Daoy (cell line): ENCODE measurements at regions not wholly inside any gene's neighbourhood (a gene's known extent, or its start where the extent isn't known, plus 50 kb on each side); places are given as distances from the start of the nearest gene placed in this dataset.
A peak's percentile ranks its signal among the peaks of the same experiment; 100 is the strongest.
"Not testable (repeated sequence)": the region's sequence is repeated elsewhere in the genome, so short reads cannot be mapped to it uniquely, and the experiment has no call there.

Source experiments
- DNase-seq: peaks from one replicate; pipeline ENCODE4 v3.0.0-alpha.2; 2015; ENCODE audit warnings: low read depth

DNA sequence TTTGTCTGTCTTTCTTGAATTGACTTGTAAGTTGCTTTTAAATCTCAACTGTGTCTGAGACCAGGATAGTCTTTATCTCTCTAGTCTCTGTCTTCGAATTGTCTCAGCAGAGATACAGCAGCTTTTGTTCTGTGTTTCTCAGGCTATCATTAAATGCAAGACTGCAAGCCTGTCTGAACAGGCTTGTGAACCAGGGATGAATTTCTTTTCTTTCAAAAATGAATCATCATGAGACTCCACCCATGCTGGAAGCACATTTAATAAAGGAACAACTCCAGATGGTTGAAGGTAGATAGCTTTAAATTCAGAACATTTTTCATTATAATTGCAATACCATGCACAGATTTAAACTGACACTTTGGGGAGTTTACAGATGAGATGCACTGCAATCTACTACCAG lies 155.9 kb downstream of the SEC23IP start:
- no peak for DNase-seq

DNA sequence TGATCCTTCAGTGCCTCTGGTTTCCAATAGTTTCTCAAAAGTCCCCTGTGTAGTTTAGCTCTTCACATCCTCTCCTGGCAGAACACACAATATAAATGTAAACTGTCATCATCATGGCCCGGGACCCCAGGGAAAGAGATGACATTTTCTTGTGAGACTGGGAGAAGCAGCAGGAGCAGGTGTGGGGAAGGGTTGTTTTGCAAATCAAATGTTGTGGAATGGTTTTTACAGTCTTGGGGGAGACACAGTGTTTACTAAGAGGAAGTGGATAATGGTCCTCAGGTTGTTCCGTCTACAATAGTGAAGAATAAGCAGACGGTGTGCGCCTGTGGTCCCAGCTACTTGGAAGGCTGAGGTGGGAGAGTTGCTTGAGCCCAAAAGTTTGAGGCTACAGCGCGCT lies 159.1 kb downstream of the SEC23IP start:
- no peak for DNase-seq

DNA sequence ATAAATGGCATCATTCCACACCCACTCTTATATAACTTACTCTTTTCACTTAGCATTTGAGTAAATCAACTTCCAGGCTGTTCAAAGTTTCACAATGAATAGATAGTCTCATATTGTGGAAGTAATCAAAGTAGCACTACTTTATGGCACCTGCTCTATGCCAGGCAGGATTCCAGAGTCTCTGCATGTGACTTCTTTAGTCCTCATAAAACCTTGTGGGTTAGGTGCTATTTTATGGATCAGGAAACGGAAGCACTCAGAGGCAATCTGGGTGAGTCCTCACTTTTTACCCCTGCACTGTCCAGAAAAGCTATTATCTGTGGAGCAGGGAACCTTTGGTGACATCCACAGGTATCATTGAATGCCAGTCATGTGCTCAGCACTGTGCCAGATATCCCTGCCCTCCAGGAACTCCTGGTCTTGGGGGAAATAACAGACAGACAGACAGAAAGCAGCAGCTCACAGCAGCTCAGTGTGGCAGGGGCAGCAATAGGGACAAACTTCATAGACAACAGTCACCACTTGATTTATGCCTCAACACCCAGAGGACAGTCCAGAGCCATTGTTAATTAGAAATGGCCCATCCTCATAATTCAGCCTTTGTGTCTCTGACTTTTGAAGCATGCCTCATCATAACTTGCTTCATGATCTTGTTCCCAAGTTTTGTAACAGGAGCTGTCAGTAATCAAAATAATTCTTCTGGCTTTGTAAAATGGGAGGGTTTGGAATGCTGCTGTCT lies 160.6 kb downstream of the SEC23IP start:
- no peak for DNase-seq

DNA sequence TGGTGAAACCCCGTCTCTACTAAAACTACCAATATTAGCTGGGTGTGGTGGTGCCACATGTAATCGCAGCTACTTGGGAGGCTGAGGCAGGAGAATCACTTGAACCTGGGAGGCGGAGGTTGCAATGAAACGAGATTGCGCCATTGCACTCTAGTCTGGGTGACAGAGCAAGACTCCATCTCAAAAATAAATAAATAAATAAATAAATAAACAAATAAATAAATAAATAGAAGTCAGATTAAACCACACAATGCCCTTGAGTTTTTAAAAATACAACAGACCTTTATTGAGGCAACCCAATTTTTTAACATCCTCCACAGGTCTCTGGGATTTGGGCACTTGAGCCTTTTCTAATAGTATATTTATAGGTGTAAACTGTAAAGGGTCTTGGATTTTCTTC lies 167.3 kb downstream of the SEC23IP start:
- DNase-seq: not testable (repeated sequence)

DNA sequence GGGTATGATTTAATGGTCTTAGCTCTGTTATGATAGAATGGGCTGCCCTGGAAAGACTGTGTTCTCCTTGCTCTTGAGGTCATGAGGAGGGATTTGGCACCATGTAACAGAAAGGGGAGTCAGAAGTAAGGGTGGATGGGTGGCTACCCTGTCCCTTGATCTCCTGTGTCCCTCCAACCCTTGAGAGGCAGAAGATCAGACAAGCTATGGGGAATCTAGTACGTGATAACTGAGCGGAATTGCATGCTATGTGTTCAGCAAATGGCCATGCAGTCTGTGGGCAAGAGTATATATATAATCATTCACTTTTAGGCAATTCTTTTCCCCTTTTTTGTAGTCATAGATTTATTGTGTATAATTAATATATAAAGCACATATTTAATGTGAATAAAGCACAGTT lies 174.9 kb downstream of the SEC23IP start:
- DNase-seq: no peak

DNA sequence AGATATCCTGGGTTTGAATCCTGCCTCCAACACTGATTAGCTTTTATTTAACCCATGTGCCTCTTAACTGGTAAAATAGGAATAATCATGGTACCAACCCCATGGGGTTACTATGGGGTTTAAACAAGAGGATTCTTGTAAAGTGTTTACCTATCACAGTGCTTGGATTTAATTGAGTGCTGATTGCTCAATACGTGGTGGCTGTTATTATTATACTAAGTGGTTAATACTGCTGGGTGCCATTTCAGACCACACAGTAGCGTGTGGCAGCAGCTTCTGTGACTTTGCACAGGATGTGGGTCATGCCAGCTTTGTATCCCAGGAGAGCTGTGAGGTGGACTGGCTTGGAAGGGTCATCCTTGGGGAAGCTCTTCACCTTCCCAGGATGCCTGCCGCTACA lies 177.2 kb downstream of the SEC23IP start:
- no peak for DNase-seq

DNA sequence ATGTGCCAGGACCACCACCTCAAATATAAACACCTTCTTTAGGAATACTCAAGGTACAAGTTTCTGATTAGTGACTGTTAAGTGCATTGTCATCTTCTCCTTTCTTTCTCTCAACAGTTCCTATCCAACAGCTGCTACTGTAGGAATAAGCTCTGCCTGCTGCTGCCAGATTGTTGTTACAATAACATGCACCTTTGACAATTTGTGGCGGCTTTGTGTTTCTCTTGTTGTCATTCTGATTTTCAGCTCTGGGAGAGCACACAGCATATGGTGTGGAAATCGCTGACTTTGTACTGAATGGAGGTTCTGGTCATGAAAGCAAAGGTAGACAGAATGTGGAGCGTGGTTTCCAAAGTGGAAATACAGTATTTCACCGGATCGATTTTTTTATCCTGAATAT lies 182.8 kb downstream of the SEC23IP start:
- DNase-seq: no peak

DNA sequence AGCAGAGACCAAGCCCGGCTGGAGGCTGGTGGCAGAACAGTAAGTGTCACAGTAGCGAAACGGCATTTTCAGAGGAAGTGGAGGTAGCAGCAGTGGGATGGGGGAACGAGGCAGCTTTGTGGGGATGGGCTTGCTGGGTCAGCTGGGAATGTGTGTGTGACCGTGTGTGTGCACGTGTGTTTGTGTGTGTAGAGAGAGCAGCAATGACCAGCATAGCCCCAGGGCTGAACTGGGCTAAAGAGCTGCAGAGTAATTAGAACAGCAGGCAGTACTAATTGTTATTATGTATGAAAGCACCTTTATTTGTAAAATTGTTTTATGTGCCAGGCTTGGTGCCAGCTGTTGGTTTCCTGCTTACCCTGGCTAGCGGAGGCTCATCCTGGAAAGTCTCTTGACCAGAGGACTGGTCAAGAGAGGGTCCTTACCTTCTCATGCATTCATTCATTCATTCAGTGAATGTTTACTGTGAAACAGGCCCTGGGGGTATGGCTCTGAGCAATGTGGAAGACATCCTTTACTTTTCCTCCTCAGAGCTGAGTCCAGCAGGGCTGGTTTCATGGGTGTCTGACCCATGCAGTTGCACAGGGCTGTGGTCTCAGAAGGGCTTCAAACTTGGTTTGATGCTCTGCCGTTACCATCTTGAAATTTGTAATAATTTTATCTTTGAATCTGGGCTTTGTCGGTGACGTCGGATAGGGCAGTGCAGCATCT lies 184.6 kb downstream of the SEC23IP start:
- no peak for DNase-seq

DNA sequence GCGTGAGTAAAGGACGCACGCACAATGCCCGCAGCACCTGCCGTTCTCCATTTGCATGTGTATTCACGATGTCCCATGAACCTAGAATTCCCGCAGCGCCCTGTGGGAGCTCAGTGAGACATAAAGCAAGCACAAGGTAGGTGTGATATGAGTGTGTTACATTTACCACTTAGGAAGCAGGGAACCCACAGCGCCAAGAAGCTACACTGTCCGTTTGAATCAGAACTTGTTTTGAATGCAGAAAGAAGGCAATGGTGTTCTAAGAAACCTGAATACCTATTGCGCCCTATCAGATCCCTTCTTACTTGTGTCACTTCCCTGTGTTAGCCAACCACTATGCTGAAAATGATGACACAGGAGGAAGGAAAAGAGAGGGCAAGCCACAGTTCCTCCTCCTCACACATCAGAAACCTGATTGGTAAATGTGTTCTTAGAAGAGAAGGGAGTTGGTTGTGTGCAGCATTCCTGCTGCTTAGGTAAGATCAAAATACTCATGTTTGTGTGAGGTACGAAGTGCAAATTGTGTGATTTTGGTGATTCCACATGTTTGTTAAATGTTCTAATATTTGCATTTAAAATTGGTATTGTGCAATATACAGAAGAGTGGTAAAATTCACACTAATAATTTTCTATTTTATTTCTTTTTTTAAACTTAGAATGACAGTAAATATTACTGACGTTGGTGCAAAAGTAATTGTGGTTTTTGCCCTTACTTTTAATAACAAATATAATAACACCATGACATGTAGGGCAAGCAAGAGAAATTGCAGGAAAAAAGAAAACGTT lies 185.4 kb downstream of the SEC23IP start:
- DNase-seq: no peak

DNA sequence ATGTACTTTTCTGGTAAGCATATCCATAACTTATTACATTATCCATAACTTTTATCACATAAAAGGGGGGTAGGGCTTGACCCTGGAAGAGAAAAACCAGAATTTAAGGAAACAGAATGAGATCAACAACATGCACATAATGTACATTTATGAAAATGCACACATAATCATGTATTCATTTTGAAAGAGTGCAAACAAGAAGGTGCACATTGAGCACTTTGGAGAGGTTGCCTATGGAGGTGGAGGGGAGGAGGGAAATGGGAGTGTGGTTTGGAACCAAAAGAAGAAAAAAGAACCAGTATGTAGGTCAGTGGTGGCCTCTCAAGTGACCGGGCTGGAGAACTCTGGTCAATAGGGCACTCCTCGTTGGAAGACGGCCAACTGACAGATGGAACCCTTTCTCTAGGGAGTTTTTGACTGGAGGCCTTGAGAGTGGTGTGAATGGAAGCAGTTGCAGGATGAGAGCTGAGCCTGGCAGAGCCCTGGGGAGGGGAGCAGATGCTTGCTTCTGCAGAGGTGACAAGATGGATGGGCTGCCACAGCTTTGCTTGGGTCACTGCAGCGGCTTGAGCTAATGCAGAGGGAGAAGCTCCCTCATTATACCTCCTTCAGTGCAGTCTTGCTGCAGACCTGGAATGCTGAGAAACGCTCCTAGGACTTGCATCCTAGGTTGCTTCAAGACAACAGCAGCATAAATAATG lies 192.7 kb downstream of the SEC23IP start:
- no peak for DNase-seq

DNA sequence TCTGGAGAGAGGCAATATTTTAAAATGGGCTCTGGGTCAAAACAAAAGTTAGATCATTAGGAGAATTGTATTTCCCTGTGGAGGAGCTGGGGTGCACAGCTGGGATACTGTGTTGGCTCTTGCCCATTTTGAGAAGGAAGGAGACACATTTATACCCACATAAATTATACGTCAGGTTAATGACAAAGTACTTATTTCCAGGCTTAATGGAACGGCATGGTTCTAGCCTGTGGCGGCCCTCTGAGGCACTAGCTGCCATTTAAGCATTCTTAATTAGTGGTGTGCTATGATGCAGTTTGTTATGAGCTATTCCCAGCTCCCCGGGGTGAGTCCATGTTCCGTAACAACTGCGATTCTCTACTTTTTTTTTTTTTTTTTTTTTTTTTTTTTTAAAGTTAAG lies 193.5 kb downstream of the SEC23IP start:
- no peak for DNase-seq

DNA sequence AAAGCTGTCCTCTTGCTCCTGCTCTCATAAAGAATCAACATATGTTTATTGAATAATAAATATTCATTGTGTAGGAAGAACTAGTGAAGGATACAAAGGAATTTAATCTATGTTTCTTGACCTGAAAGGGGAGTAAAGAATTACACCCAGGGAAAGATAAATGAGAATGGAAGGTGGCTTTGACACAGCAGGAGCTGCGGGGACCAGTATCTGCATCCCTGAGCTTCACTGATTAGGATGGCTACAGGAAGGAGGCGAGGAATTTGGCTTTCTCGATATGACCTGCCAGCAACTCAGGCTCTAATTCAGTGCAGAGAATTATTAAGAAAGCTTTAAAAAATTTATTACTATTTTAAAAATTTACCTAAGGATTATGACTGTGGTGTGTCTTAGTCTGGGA lies 194.6 kb downstream of the SEC23IP start:
- no peak for DNase-seq

DNA sequence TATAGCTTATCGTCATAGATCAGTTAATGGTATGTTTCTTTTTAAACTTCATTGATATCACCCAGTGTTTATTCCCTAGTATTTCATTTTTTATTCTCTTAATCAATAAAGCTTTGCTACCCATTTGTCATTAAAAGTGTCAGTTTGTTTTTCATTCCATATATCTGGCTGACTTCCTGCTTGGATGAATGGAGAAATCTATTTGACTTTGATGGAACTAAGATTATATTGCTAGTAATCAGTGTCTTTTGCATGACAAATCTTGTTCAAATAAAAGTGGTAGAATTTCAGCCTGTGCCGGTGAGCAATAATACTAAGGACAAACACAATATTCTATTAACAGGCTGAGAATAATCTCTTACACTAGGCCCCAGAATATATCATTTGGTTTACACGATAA lies 203.3 kb downstream of the SEC23IP start:
- DNase-seq: no peak

DNA sequence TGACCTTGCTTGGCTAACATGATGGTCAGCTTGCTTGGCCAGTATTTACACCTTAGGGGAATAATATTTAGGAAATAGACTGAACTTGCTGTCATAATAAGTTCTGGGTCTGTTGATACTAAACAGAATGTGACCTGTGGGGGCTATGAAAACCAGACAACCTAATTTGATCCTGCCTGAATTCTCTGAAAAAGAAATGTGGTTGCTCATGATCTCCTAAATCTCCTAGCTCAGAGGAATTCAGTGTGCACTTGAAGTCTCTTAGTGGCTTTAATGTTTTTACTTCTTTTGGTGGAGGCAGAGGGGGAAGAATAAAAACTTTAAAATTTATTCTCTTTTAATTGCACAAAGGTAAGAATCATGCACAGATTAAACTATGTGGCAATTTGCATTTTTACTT lies 205.2 kb downstream of the SEC23IP start:
- no peak for DNase-seq

DNA sequence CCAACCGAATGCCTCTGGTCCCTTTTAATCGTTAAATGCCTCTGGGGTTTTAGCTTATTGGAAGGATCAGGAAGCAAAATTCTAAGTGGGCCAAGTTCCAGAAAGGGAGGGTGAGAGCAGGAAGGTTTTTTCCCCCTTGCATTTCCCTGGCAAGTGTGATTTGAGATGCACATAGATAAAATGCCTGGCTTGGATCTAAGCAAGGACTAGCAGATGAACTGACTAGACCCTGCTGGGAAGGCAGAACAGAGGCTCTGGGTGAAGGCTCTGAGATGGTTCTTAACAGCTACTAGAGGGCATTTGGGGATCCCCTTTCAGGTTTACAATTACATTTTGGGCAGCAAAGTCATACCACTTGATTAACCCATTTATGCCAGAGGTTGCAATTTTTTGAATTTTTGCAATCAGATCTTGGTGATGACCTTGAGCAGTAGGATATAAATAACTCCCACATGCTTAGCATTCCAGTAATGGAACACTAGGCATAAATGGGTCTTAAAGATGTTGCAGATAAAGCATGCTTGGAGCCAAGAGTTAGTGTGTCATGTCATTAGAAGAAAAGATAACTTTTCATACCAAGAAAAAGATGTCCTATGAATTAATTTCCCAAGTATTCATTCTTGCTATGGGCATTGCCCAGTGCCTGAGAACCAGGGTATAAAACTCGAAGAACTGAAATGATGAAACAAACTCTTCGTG lies 205.9 kb downstream of the SEC23IP start:
- no peak for DNase-seq

DNA sequence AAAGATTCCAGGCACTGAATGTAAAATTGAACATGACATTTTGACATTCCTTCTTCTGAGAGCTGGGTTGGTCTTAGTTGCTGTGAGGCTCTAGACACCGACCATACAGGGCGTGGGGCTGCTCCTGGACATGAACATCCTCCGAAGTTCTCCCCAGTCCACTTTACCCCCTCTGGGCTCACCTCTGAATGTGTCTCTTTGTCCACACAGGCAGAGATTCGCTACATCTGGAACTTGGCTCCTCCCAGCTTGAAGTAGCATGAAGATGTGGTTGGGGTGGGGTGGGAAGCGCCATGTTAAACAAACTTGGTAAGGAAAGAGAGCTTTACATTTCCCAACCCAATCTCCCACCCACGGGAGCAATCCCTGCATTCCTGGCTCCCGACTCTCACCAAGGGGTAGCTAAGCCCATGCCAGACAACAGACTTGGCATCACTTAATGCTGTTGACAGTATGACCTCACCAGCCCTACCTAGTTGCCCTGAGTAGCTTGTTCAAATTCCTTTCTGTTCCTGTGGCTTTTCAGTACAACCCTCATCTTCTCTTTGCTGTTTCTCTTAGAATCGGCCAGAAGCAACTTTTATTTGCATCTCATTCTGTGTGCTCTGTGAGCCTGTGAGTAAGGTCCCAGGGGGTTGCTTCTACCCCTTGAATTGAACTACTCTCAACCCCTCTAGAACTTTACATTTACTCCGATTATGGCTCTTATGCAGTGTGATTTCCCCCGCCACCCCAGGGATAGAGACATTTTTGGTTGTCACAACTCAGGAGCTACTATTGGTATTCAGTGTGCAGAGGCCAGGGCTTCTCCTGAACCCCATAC lies 211.4 kb downstream of the SEC23IP start:
- peak; percentile 4 for DNase-seq

DNA sequence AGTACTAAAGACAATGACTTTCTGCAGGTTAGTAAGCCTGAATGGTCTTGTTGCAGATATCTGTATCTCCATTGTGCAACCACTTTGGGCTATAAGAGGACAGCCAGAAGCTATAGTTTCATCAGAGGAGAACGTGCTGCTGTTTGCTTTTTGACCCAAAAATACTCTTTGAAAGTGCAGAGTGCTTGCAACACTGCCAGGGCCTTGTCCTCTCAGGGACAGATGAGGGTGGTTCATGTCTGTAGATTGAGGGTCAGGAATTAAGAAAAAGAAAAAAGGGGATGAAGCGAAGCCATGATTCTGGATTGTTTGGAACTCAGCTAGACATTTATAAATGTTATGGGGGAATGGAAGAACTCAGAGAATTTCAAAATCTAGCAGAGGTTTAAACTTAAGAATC lies 212.5 kb downstream of the SEC23IP start:
- no peak for DNase-seq

DNA sequence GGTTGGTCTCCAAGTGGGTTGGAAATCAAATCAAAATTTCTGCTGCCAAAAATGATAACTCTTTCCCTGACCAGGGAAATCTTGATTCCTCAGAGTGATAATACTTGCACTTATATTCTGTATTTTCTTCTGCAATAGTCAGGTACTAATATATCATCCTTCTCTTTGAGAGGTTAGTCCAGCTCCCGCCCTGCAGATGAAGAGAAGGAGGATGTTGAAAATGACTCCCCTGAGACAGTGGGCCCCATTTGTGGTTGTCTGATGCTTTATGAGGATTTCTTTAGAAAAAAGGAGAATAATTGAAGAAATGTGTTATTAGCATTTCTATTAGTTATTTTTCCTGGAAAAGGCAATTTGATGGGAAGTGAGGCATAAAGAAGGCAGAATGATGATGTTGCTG lies 213.0 kb downstream of the SEC23IP start:
- DNase-seq: no peak

DNA sequence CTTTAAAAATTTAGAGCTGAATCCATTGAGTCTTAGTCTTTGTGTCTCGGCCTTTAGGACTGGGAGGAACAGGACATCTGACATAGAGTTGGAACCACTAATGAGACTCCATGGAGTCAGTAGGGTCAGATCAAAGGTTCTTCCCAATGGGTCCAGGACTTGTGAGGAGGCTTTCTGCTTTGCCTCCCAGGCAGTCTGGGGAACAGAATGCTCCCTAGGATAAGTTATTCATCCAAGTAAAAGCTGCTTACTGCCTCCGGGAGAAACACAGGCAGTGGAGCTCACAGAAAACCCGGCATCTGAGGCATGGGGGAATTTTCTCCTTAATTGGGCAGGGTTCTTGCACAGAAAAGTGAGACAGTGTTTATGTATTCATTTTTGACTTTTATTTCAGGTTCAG lies 216.4 kb downstream of the SEC23IP start:
- no peak for DNase-seq

DNA sequence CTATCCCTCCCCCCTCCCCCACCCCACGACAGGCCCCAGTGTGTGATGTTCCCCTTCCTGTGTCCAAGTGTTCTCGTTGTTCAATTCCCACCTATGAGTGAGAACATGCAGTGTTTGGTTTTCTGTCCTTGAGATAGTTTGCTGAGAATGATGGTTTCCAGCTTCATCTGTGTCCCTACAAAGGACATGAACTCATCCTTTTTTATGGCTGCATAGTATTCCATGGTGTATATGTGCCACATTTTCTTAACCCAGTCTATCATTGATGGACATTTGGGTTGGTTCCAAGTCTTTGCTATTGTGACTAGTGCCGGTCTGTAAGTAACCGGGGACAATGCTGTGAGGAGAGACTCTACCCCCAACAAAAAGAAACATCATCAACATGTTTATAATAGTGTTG lies 217.2 kb downstream of the SEC23IP start:
- not testable (repeated sequence) for DNase-seq

DNA sequence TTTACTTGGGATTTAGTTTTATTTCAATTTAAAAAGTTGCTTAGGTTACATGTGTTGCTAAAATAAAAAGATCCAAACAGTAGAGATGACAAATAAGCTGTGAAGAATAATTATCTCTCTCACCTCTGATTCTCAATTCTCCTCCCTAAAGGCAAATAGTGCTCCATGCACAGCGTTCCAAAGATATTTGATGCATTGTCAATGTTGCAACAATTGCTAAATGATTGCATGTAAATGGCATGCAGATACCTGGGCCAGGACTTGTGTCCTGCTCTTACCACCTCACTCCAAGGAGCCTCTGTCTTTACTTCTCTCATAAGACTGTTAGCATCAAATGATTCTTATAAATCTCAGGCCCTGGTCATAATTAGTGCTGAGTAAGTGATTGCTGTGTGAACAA lies 217.7 kb downstream of the SEC23IP start:
- no peak for DNase-seq
